Mesendoderm (in vitro differentiated cells): ENCODE measurements at regions not wholly inside any gene's neighbourhood (a gene's known extent, or its start where the extent isn't known, plus 50 kb on each side); places are given as distances from the start of the nearest gene placed in this dataset.

ENCODE experiments used
- DNase-seq: peaks from one replicate; pipeline ENCODE4 v3.0.0; 2013
- H2AK5ac ChIP-seq: 2 replicates; pipeline ENCODE4 v1.6.1; 2013; ENCODE audit warnings: low read length, inconsistent platforms
- H2BK120ac ChIP-seq: 2 replicates; pipeline ENCODE4 v1.6.1; 2013; ENCODE audit warnings: low read depth, mild to moderate bottlenecking, low read length, moderate library complexity, mixed read lengths
- H2BK15ac ChIP-seq: replicated peaks from 2 replicates; pipeline ENCODE4 v1.6.1; 2013; ENCODE audit warnings: low read depth, mild to moderate bottlenecking, moderate library complexity
- H2BK5ac ChIP-seq: 2 replicates; pipeline ENCODE4 v1.6.1; 2013; ENCODE audit warnings: low read length, inconsistent platforms
- H3K18ac ChIP-seq: 2 replicates; pipeline ENCODE4 v1.6.1; 2013; ENCODE audit warnings: mild to moderate bottlenecking, low read length, mixed read lengths
- H3K23ac ChIP-seq: one replicate; pipeline ENCODE4 v1.6.1; 2013; ENCODE audit warnings: low read length
- H3K27ac ChIP-seq: 2 replicates; pipeline ENCODE4 v1.5.1; 2013; ENCODE audit warnings: low read depth, mild to moderate bottlenecking, inconsistent platforms, low read length, moderate library complexity
- H3K27me3 ChIP-seq: 2 replicates; pipeline ENCODE4 v1.6.1; 2013; ENCODE audit warnings: low read length, control low read depth, mild to moderate bottlenecking, inconsistent platforms; ENCODE audit not compliant: insufficient read depth, poor library complexity
- H3K36me3 ChIP-seq: 2 replicates; pipeline ENCODE4 v1.6.1; 2013; ENCODE audit warnings: low read length, inconsistent platforms; ENCODE audit not compliant: control insufficient read depth, insufficient read depth
- H3K4ac ChIP-seq: one replicate; pipeline ENCODE4 v1.6.1; 2013; ENCODE audit warnings: low read depth, mild to moderate bottlenecking, low read length, moderate library complexity
- H3K4me1 ChIP-seq: 2 replicates; pipeline ENCODE4 v1.6.1; 2013; ENCODE audit warnings: low read depth, low read length, inconsistent platforms; ENCODE audit not compliant: control insufficient read depth
- H3K4me2 ChIP-seq: 2 replicates; pipeline ENCODE4 v1.6.1; 2013; ENCODE audit warnings: low read length
- H3K4me3 ChIP-seq: 2 replicates; pipeline ENCODE4 v1.5.1; 2013; ENCODE audit warnings: mild to moderate bottlenecking, low read length
- H3K56ac ChIP-seq: one replicate; pipeline ENCODE4 v1.6.1; 2013; ENCODE audit warnings: low read length
- H3K79me1 ChIP-seq: 2 replicates; pipeline ENCODE4 v1.6.1; 2013; ENCODE audit warnings: low read length, inconsistent platforms
- H3K79me2 ChIP-seq: 2 replicates; pipeline ENCODE4 v1.6.1; 2013; ENCODE audit warnings: mild to moderate bottlenecking, low read length; ENCODE audit not compliant: control insufficient read depth, insufficient read depth
- H3K9ac ChIP-seq: 2 replicates; pipeline ENCODE4 v1.6.1; 2013; ENCODE audit warnings: low read length, inconsistent platforms
- H4K5ac ChIP-seq: one replicate; pipeline ENCODE4 v1.6.1; 2013; ENCODE audit warnings: low read length
- H4K8ac ChIP-seq: one replicate; pipeline ENCODE4 v1.6.1; 2013; ENCODE audit warnings: low read depth, mild to moderate bottlenecking, control low read depth, low read length, moderate library complexity
- WGBS: extraction: QIAGEN DNeasy Blood & Tissue Kit; methylation state at CpG from one replicate; pipeline ENCODE4 v1.1.7; 2013; ENCODE audit warnings: low lambda C conversion rate, missing lambda C conversion rate; ENCODE audit not compliant: insufficient coverage; ENCODE audit errors: extremely low coverage; 5-methylcytosine and 5-hydroxymethylcytosine counted together

DNA sequence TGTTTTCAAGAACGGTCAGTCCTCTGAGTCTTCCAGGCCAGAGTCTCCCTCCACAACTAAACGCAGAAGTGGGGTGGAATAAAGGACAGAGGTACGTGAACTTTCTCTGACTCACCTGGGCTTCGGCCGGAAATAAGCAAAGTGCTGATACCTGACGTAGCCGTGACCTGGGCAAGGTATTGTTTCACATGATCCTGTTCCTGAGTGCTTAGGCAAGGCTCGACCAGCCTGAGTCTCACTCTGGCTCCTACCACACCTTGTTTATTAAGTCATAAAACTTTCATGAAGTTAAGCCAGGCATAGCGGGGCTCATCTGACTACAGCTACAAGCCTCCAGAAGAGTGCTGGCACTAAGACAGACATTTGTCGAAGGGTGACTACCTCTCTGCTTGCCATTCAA, 327.5 kb downstream of the SETD4 start:
- H3K4ac ChIP-seq = no peak overlapping the region
- no peak overlapping the region for H3K23ac ChIP-seq
- no peak for DNase-seq
- H2BK120ac ChIP-seq = no peak overlapping the region
- H2AK5ac ChIP-seq = no peak overlapping the region
- no peak overlapping the region for H2BK5ac ChIP-seq
- WGBS = no CpG with 5 or more reads among the region's 10 CpGs
- no peaks in the 10 kb centered on the region for H3K27me3 ChIP-seq
- H3K18ac ChIP-seq = no peak overlapping the region
- no peak overlapping the region for H3K9ac ChIP-seq
- H3K79me2 ChIP-seq = no peaks in the 10 kb centered on the region
- H3K4me3 ChIP-seq = no peak overlapping the region
- H3K4me2 ChIP-seq = no peak overlapping the region
- H3K56ac ChIP-seq = no peak overlapping the region
- H3K36me3 ChIP-seq = no peaks in the 10 kb centered on the region
- no peak overlapping the region for H2BK15ac ChIP-seq
- no peak overlapping the region for H3K27ac ChIP-seq
- no peak overlapping the region for H4K5ac ChIP-seq
- no peak overlapping the region for H4K8ac ChIP-seq
- no peaks in the 10 kb centered on the region for H3K79me1 ChIP-seq
- no peaks in the 10 kb centered on the region for H3K4me1 ChIP-seq

DNA sequence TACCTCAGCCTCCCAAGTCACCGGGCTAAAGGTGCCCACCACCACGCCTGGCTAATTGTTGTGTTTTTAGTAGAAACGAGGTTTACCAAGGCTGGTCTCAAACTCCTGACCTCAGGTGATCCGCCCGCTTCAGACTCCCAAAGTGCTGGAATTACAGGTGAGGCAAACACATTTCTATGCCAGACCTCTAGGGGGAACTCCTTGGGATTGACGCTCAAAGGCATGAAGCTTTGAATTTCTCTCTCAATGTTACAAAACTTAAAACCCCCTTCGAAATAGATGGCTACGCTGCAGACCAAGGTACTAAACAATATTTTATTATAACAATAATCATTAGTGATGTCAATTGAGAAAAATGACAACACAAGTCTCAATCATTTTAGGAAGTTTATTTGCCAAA, 330.0 kb downstream of the SETD4 start:
- Histone ChIP-seq H3K4ac (no peak overlapping the region), H4K5ac (no peak overlapping the region), H3K9ac (no peak overlapping the region), H4K8ac (no peak overlapping the region), H3K56ac (no peak overlapping the region), H2BK120ac (no peak overlapping the region), H2BK15ac (no peak overlapping the region), H3K27ac (no peak overlapping the region), H3K4me1 (no peaks in the 10 kb centered on the region), H3K4me3 (no peak overlapping the region), H3K79me1 (no peaks in the 10 kb centered on the region), H3K18ac (no peak overlapping the region), H3K79me2 (no peaks in the 10 kb centered on the region), H2BK5ac (no peak overlapping the region), H3K4me2 (no peak overlapping the region), H3K23ac (no peak overlapping the region), H2AK5ac (no peak overlapping the region), H3K27me3 (no peaks in the 10 kb centered on the region), H3K36me3 (no peaks in the 10 kb centered on the region)
- no CpG with 5 or more reads among the region's 8 CpGs for WGBS
- DNase-seq = peak; percentile 6

DNA sequence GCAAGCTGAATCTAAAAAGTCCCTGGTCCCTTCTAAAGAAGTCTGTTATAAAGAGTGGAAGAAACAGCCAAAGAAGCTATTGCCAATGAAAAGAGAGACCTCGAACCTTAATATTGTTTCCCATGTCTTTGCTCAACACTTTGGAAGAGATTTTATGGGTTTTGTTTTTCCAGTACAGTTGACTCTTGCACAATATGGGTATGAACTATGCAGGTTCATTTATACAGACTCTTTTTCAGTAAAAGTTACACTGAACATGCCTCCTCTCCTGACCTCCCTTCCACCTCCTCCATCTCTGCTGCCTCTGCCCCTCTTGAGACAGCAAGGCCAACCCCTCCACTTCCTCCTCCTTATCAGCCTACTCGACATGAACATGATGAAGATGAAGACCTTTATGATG, 332.5 kb downstream of the SETD4 start:
- Histone ChIP-seq H3K18ac (no peak overlapping the region), H3K4me2 (no peak overlapping the region), H4K5ac (no peak overlapping the region), H3K79me2 (no peaks in the 10 kb centered on the region), H3K4me1 (no peaks in the 10 kb centered on the region), H3K4me3 (no peak overlapping the region), H3K27me3 (no peaks in the 10 kb centered on the region), H3K36me3 (no peaks in the 10 kb centered on the region), H2BK5ac (no peak overlapping the region), H3K27ac (no peak overlapping the region), H3K79me1 (no peaks in the 10 kb centered on the region), H2BK120ac (no peak overlapping the region), H2AK5ac (no peak overlapping the region), H3K4ac (no peak overlapping the region), H3K56ac (no peak overlapping the region), H4K8ac (no peak overlapping the region), H3K9ac (no peak overlapping the region), H3K23ac (no peak overlapping the region), H2BK15ac (no peak overlapping the region)
- no CpG with 5 or more reads among the region's 2 CpGs for WGBS
- no peak for DNase-seq

DNA sequence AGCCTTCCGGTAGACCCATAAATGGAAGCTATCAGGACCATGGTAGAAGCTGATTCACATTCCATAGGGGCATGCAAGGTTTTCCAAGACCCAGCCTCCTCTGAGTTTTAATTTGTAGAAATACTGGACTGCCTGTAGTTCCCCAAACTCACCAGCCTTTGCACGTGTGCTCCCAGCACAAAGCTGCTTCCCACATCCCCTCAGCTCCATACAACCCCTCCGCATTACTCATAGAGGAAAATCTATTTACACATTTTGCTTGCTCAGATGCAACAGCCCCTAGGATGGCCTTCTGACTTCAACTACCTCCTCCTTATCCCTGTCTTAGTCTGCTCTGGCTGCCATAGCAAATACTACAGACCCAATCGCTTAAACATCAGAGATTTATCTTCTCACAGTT, 336.2 kb downstream of the SETD4 start:
- no peak overlapping the region for H3K4me3 ChIP-seq
- no peak overlapping the region for H3K18ac ChIP-seq
- H4K5ac ChIP-seq = no peak overlapping the region
- no peak overlapping the region for H3K4me2 ChIP-seq
- H3K36me3 ChIP-seq = no peaks in the 10 kb centered on the region
- H3K9ac ChIP-seq = no peak overlapping the region
- H2AK5ac ChIP-seq = no peak overlapping the region
- no CpG with 5 or more reads among the region's 4 CpGs for WGBS
- no peak overlapping the region for H2BK120ac ChIP-seq
- H2BK15ac ChIP-seq = no peak overlapping the region
- no peak overlapping the region for H3K23ac ChIP-seq
- no peak overlapping the region for H3K27ac ChIP-seq
- H3K79me1 ChIP-seq = no peaks in the 10 kb centered on the region
- no peak overlapping the region for H4K8ac ChIP-seq
- no peaks in the 10 kb centered on the region for H3K79me2 ChIP-seq
- no peak overlapping the region for H3K4ac ChIP-seq
- DNase-seq = no peak
- no peak overlapping the region for H2BK5ac ChIP-seq
- H3K27me3 ChIP-seq = no peaks in the 10 kb centered on the region
- H3K56ac ChIP-seq = no peak overlapping the region
- H3K4me1 ChIP-seq = no peaks in the 10 kb centered on the region

DNA sequence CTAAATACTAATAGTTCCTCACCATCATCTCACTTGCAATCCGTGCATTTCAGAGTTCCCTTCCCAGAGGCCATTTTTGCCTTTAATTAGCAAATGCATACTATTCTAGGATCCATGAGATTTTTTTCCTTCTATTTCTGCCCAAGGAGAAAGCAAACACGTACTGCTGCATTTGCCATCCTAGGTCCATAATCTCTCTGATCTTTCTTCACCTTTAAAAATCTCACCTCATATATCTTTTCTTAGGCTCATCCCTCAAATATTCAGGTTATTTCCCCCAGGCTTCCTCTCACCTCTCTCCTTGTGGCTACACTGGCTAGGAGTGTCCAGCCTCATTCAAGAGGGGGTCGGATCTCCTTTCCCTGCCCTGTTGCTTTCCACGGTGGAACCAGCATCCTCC, 338.6 kb downstream of the SETD4 start:
- no peak overlapping the region for H3K4ac ChIP-seq
- no CpG with 5 or more reads among the region's 4 CpGs for WGBS

DNA sequence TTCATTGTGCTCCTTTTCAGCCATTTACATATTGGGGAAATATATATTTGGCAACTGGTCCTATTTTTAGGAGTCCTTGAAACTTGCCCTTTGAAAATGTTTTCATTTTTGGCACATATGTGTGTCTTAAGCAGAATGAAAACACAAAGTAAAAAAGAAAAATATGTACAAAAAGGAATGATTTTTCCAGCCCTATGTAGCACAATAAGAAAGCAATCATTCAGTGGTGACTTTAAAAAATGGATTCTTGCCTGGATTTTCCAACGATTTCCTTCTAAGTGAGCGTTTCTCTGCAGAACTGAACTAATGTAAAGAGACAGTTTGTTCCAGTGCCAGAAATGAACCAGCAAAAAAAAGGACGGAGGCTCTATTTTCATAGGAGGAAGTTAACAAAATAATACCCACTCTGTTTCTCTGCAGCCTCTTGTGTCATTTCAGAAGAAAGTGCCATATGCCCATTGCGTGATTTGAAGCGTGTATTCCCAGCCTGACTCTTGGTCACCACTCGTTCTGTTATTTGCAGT, 340.1 kb downstream of the SETD4 start:
- Histone ChIP-seq H3K4ac (no peak overlapping the region), H3K9ac (no peak overlapping the region), H3K18ac (no peak overlapping the region), H2AK5ac (no peak overlapping the region), H3K27ac (no peak overlapping the region), H3K27me3 (no peaks in the 10 kb centered on the region), H3K4me1 (no peaks in the 10 kb centered on the region), H3K56ac (no peak overlapping the region), H3K4me2 (no peak overlapping the region), H2BK5ac (no peak overlapping the region), H3K79me2 (no peaks in the 10 kb centered on the region), H3K36me3 (no peaks in the 10 kb centered on the region), H3K4me3 (no peak overlapping the region), H4K8ac (no peak overlapping the region), H3K23ac (no peak overlapping the region), H2BK120ac (no peak overlapping the region), H3K79me1 (no peaks in the 10 kb centered on the region), H2BK15ac (no peak overlapping the region), H4K5ac (no peak overlapping the region)
- WGBS = no CpG with 5 or more reads among the region's 6 CpGs
- no peak for DNase-seq

More for the DNA sequence above, 338.6 kb downstream of the SETD4 start:
- no peak overlapping the region for H3K9ac ChIP-seq
- no peaks in the 10 kb centered on the region for H3K36me3 ChIP-seq
- H3K18ac ChIP-seq = no peak overlapping the region
- H3K27me3 ChIP-seq = no peaks in the 10 kb centered on the region
- H2BK120ac ChIP-seq = no peak overlapping the region
- no peak overlapping the region for H2BK15ac ChIP-seq
- no peaks in the 10 kb centered on the region for H3K4me1 ChIP-seq
- DNase-seq = no peak
- H3K23ac ChIP-seq = no peak overlapping the region
- no peak overlapping the region for H2BK5ac ChIP-seq
- H3K56ac ChIP-seq = no peak overlapping the region
- H3K4me2 ChIP-seq = no peak overlapping the region
- no peak overlapping the region for H4K5ac ChIP-seq
- no peak overlapping the region for H3K27ac ChIP-seq
- H3K4me3 ChIP-seq = no peak overlapping the region
- no peak overlapping the region for H2AK5ac ChIP-seq
- H3K79me1 ChIP-seq = no peaks in the 10 kb centered on the region
- no peak overlapping the region for H4K8ac ChIP-seq
- H3K79me2 ChIP-seq = no peaks in the 10 kb centered on the region
